ENCODE measurements at regions not wholly inside any gene's neighbourhood (a gene's known extent, or its start where the extent isn't known, plus 50 kb on each side); places are given as distances from the start of the nearest gene placed in this dataset.
"Not testable (repeated sequence)": the region's sequence is repeated elsewhere in the genome, so short reads cannot be mapped to it uniquely, and the experiment has no call there.

GRCh38 chr5:90284375-90284774 is 125.2 kb downstream of the CETN3 start:
- no peak for DNase-seq

DNA sequence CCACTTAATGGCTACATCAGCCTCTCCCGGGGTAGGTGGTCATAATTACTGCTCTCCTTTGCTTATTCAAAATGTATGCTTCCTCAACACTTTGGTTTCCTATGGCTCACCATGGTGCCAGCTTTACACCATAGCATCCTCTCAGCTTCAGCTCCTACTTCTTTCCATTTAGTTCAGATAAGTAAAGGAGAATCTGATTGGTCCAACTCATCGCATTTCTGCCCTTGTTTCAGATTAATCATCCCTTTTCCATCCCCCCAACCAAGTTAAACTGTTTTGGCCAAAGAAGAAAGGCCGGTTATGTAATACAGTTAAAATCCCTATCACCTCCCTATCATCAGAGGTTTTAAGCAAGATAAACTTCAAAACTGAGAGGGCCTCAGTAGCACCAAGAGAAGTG is 130.5 kb downstream of the CETN3 start:
- no peak for DNase-seq

- DNase-seq, result no peak
Measured at GRCh38 chr5:90274216-90274615, 135.3 kb downstream of the CETN3 start.

GRCh38 chr5:90267646-90268045 is 141.9 kb downstream of the CETN3 start:
- no peak for DNase-seq

DNA sequence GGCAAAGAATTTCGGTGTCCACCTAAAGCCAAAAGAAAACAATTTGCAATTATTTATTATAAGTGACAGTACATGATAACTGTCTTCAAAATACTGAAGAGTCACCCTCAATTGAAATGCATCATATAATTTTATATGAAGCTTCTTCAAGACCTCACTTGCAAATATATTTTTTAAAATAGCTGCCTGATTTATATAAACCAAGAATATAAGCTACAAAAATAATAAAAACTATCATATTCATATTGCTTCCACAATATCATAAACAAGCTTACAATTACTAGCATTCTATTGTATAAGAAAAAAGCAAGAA is 144.1 kb downstream of the CETN3 start:
- DNase-seq, result no peak

DNA sequence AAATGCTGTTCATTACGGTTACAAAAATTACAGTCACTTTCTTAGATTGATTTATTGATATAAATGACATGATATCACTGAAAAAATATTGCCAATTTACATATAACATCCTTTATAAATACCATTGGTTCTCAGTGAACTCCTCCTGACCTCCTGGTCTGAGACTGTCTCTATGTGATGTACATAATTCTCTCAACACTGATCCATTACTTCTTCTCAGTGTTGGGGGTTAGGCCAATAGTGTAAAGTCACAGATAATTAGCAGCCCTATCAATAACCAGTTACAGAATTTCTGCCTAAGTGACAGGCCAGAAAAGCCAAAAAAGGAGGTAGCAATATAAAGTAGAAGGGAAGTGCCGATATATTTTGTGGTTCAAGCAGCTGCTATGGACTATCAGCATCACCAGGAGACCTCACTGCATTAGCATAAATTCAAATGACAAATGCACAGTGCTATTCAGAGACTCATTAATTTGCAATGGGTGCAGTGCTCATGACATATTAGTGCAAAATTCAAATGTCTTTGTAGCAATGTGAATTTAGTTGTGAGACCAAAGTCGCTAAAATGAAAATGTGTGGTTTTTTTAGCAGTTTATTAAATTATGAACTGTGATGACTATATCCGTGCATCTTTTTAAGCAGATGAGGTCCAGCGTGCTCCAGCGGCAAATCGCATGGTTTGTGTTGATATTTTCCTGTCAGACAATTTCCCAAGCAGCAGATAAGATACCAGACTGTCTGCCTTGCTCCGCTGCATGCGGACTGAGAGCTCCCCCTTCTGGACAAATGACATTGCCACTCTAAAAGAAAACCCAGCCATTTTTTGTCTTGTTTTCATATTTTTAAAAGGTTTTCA is 144.6 kb downstream of the CETN3 start:
- DNase-seq, result peak; percentile 24

DNA sequence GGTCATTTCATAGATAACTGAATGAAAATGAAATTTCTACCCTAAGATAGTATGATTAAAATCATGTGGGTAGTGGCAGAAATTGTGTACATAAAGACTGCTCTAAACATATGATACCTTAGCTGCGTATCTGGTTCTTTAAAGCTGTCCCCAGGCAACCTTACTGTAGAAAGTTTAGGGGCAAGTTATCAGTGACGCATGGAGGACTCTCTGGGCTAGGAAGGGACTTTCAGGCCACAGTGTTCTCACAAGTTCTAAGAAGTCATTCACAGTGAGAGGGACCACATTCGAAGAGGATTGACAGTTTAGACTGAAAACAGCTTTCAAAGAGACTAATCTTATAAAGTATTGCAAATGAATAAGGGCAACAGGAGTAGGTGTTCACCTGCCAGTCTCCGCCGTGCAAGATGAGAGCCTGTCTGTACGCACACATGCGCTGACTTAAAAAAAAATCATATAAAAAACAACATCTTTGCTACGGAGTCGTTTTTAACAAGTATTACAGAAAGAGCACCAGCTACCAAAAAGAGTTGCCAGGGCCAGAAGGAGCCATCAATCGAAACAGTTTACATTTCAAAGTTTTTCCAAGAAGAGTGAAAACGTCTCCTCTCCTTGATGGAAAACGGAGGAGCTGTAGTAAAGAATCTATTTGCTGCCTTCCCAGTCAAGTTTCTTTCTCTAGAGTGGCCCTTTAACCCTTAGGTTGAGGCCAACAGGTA is 146.3 kb downstream of the CETN3 start:
- no peak for DNase-seq

- DNase-seq, result no peak
Measured at GRCh38 chr5:90251447-90251846, 158.1 kb downstream of the CETN3 start.

DNA sequence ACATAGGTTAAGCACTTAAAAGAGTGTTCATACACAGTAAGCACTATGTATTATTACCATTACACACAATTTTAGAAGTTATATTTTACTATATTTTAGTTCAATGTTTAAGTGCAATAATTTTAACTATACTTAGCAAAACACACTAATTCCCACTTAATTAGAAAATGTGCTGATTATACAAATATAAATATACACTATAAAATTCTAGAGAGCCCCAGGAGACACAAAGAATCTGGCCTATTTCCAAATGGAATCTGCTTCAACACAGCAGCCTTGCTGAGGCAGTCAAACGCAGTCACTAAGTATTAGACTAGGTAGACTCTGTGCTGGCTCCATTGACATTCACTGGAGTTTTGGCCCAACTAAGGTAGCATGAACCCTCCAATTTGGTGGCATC is 160.9 kb downstream of the CETN3 start:
- no peak for DNase-seq

- not testable (repeated sequence) for DNase-seq
Measured at GRCh38 chr5:90243848-90244247, 165.7 kb downstream of the CETN3 start.

DNA sequence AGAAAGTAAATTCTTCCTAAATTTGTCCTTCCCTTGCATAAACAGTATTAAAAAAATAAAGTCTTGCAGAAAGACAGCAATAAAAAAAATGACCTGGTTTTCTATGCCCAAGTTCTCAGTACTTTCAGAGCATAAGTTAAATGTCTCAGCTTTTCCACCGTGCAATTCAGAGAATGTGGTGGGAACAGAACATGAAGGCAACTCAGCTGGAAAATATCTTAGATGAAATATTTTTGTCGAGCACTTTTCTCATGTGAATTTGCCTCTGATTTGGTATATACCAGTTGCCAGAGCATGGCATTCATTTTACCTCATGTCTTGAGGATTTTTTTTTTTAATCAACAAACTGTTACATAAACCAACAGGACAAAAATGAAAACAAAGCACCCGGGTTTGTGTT is 176.1 kb downstream of the CETN3 start:
- no peak for DNase-seq

- no peak for DNase-seq
Measured at GRCh38 chr5:90231688-90232087, 177.9 kb downstream of the CETN3 start.

DNA sequence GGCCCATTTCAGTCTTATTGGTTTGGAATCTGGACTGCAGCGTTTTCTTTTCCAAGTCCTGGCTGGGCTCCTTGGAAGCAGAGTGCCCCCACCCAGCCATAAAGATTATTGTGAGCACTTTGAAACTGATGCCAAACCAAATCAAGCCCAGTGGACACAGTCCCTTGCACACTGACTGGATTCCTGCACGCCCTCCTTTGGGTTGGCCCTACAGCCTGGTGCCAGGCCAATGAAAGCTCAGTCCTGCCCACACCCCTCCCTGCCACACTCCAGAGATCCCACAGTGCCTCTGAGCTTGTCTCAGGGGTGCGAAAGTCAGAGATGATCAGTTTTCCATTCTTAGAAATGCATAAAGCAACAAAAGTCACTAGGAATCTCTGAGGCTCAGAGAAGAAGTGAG is 181.9 kb downstream of the CETN3 start:
- DNase-seq, result no peak

GRCh38 chr5:90226433-90227099 is 183.0 kb downstream of the CETN3 start:
- DNase-seq, result no peak

GRCh38 chr5:90224342-90224741 is 185.2 kb downstream of the CETN3 start:
- DNase-seq, result no peak

DNA sequence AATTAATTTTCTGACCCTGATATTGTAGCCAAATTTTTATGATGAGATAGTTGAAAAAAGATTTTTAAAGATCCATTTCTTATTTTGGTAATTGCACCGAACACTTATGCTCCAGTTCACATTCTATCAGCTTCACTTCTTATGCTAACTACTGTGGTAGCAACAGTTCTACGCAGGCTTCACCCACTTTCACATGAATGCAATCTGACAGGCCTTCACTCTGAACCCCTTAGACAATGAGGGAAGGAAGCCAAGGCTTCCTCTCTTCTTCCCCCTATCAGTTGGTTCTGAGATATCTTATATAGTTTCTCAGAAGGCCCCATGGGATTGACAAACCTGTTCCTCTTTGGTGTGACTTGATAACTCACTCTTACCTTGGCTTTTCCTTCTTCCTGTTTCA is 185.8 kb downstream of the CETN3 start:
- DNase-seq, result no peak

- DNase-seq, result no peak
Measured at GRCh38 chr5:90221951-90222350, 187.6 kb downstream of the CETN3 start.

DNA sequence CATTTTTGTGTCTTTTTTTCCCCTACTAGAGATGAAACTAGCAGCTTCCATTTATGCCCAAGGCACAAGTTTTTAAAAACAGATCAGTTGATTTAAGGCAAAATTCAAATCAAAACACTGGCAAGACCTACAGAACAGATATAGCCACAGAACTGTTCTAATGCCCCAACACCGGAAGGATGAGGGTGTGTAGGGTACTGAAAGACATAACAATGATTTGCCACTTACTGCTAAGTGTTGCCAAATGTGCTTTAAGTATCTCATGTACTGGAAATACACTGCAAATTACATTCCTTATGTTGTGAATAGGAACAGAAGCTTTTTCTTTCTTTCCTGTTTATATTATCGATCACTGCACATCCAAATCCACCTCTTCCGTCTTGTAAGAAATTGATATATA is 189.0 kb downstream of the CETN3 start:
- no peak for DNase-seq

- no peak for DNase-seq
Measured at GRCh38 chr5:90214991-90215390, 194.6 kb downstream of the CETN3 start.

DNA sequence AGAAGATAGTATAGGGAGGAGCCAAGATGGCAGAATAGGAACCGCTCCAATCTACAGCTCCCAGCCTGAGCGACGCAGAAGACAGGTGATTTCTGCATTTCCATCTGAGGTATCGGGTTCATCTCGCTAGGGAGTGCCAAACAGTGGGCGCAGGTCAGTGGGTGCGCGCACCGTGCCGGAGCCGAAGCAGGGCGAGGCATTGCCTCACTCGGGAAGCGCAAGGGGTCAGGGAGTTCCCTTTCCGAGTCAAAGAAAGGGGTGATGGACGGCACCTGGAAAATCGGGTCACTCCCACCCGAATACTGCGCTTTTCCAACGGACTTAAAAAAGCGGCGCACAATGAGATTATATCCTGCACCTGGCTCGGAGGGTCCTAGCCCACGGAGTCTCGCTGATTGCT is 201.2 kb downstream of the CETN3 start:
- DNase-seq, result not testable (repeated sequence)

DNA sequence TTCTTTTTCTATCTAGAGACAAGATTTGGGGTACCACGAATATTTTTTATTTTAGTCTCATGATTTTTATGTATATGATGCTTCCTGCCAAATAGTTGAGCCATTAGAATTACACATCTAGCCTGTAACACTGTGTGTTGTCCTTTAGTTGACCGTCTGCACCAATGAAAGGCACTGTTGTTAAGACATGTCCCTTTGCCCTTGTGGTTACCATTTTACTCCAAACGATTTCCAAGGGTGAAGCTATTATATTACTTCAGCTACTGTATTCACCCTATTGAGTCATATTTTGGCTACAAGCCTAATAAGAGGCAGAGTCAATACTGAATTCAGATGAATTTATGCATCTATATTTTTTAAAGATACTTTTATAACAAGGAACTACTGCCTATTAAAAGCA is 207.6 kb downstream of the CETN3 start:
- no peak for DNase-seq

DNA sequence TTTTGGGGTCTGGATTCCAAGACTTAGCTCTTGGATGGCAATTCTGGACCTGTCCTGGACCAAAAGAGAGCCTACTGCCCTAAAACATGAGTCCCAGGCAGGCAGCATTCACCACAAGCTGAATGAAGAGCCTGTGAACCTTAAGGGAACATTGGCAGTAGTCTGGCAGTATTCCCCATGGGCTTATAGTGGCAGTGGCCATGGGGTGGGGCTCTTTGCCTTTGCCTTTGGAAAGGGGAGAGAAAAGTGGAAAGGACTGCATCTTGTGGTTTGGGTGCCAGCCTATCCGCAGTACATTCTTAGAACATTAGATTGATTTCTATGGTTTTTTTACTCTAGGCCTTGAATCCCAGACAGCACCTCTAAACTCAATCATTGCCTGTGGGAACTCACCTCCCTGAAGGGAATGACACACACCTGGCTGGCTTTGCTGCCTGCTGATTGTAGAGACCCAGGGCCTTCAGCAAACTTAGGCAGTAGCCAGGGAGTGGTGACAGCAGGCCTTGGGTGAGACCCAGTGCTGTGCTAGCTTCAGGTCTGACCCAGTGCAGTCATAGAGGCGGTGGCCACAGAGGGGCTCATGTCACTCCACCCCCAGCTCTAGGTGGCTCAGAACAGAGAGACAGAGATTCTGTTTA is 216.3 kb downstream of the CETN3 start:
- DNase-seq, result no peak

DNA sequence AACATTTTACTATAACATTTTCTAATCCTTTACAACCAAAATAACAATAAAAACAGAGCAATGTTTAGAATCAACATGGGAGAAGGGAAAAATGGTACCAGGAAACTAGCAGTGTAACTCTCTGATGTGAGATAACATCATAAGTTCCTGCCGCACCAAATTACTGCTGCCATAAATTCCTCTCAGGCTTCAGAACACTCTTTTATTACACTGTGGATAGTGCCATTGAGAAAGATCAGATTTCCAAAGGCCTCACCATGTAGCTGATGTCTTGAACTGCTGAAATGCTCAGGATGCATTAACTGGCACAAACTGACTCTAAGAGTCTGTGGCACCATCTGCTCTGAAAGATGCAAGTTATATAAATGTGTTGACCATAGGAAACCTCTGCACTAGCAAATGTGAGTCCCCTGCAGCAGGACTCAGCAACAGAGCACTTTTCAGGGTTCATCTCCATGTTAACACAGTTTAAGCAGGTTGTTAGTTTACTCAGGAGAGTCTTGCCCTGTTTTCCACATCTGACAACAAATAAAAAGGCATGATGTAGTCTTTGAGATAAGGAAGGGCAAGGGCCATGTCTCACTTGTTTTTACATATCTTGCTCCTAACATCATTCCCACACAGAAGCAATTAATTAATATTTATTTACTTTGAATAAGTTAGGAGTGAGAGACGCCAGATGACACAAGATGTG is 218.1 kb downstream of the CETN3 start:
- no peak for DNase-seq
